GM12891 (cell line): ENCODE measurements at regions not wholly inside any gene's neighbourhood (a gene's known extent, or its start where the extent isn't known, plus 50 kb on each side); places are given as distances from the start of the nearest gene placed in this dataset.
"Not testable (repeated sequence)": the region's sequence is repeated elsewhere in the genome, so short reads cannot be mapped to it uniquely, and the experiment has no call there.

Experiments used
- DNase-seq: peaks from one replicate; pipeline ENCODE4 v3.0.0; 2011; ENCODE audit warnings: low spot score; ENCODE audit not compliant: insufficient read length
- FAIRE-seq: peaks from 2 replicates; lab custom pipeline; 2011; peaks lifted over from hg19 to GRCh38; lab: Jason Lieb, UNC
- PAX5 ChIP-seq: IDR thresholded peaks from 2 replicates; pipeline ENCODE4 v1.6.1; 2011; ENCODE audit warnings: low read length, moderate library complexity, mild to moderate bottlenecking; ENCODE audit not compliant: insufficient read depth, severe bottlenecking
- POLR2A ChIP-seq: IDR thresholded peaks from 2 replicates; pipeline ENCODE4 v1.6.1; 2011; ENCODE audit warnings: low read depth, low read length, control low read depth
- POLR2AphosphoS5 ChIP-seq: IDR thresholded peaks from 2 replicates; pipeline ENCODE4 v1.6.1; 2011; ENCODE audit warnings: low read depth, low read length, control low read depth
- POU2F2 ChIP-seq: IDR thresholded peaks from 2 replicates; pipeline ENCODE4 v1.6.1; 2011; ENCODE audit warnings: low read depth, mild to moderate bottlenecking, control low read depth, low read length, moderate library complexity
- SPI1 ChIP-seq: IDR thresholded peaks from 2 replicates; pipeline ENCODE4 v1.6.1; 2011; ENCODE audit warnings: low read depth, low read length, control low read depth
- TAF1 ChIP-seq: IDR thresholded peaks from 2 replicates; pipeline ENCODE4 v1.6.1; 2011; ENCODE audit warnings: low read depth, low read length, control low read depth

GRCh38 chr3:95319921-95320494, 1257.1 kb downstream of the NSUN3 start:
- TF ChIP-seq PAX5 (no peak), POLR2A (no peak), SPI1 (no peak), POLR2AphosphoS5 (no peak), POU2F2 (no peak), TAF1 (no peak)
- FAIRE-seq (no peak), DNase-seq (no peak)

- DNase-seq (no peak), FAIRE-seq (no peak)
- TF ChIP-seq POLR2AphosphoS5 (no peak), TAF1 (no peak), SPI1 (no peak), PAX5 (no peak), POU2F2 (no peak), POLR2A (no peak)
These were observed 1264.6 kb downstream of the NSUN3 start for GRCh38 chr3:95327478-95327877.

- FAIRE-seq (no peak), DNase-seq (no peak)
- TF ChIP-seq POLR2A (no peak), TAF1 (no peak), SPI1 (no peak), POLR2AphosphoS5 (no peak), PAX5 (no peak), POU2F2 (no peak)
These were observed 1271.0 kb downstream of the NSUN3 start for GRCh38 chr3:95333826-95334225.

GRCh38 chr3:95334461-95334860, 1271.6 kb downstream of the NSUN3 start:
- FAIRE-seq (no peak), DNase-seq (no peak)
- TF ChIP-seq TAF1 (no peak), POU2F2 (no peak), POLR2AphosphoS5 (no peak), POLR2A (no peak), PAX5 (no peak), SPI1 (no peak)

- TF ChIP-seq POU2F2 (no peak), SPI1 (no peak), POLR2A (no peak), PAX5 (no peak), TAF1 (no peak), POLR2AphosphoS5 (no peak)
- no peak for DNase-seq
- FAIRE-seq, result no peak
These were observed 1272.7 kb downstream of the NSUN3 start for GRCh38 chr3:95335517-95335916.

GRCh38 chr3:95338446-95338845, 1275.6 kb downstream of the NSUN3 start:
- no peak for TF ChIP-seq TAF1
- DNase-seq (no peak), FAIRE-seq (no peak)

- DNase-seq, result no peak
- TF ChIP-seq POU2F2 (no peak), TAF1 (no peak), POLR2AphosphoS5 (no peak), SPI1 (no peak), POLR2A (no peak), PAX5 (no peak)
- no peak for FAIRE-seq
These were observed 1278.5 kb downstream of the NSUN3 start for GRCh38 chr3:95341314-95341713.

- FAIRE-seq, result no peak
- no peak for DNase-seq
These were observed 1280.4 kb downstream of the NSUN3 start for GRCh38 chr3:95343228-95343627.

GRCh38 chr3:95343767-95344166, 1280.9 kb downstream of the NSUN3 start:
- DNase-seq (no peak), FAIRE-seq (no peak)
- no peak for TF ChIP-seq PAX5
- TF ChIP-seq TAF1, result no peak
- TF ChIP-seq POLR2AphosphoS5, result no peak
- no peak for TF ChIP-seq POLR2A

More at GRCh38 chr3:95343228-95343627, 1280.4 kb downstream of the NSUN3 start:
- TF ChIP-seq SPI1 (no peak), PAX5 (no peak), TAF1 (no peak), POU2F2 (no peak), POLR2AphosphoS5 (no peak), POLR2A (no peak)

GRCh38 chr3:95347936-95348335, 1285.1 kb downstream of the NSUN3 start:
- FAIRE-seq, result not testable (repeated sequence)

More at GRCh38 chr3:95347936-95348335, 1285.1 kb downstream of the NSUN3 start:
- not testable (repeated sequence) for DNase-seq
